HEK293 (cell line): ENCODE measurements at regions not wholly inside any gene's neighbourhood (a gene's known extent, or its start where the extent isn't known, plus 50 kb on each side); places are given as distances from the start of the nearest gene placed in this dataset.

Experiments
- CTCF ChIA-PET: fragments of 350-600 bp; formaldehyde crosslinking; extraction: SDS; loops from one replicate; lab custom pipeline; 2021; ENCODE audit warnings: antibody characterized with exemption; lab: Yijun Ruan, JAX
- POLR2A ChIA-PET: fragments of 300-600 bp; formaldehyde crosslinking; extraction: SDS; loops from one replicate; lab custom pipeline; 2020; ENCODE audit warnings: antibody characterized with exemption, inconsistent platforms; lab: Yijun Ruan, JAX
- H3K27ac ChIP-seq: fragments of 200-500 bp; sonication (Bioruptor generic); 2 replicates; pipeline ENCODE4 v1.5.1; 2014; ENCODE audit warnings: low read depth, low read length, control low read depth, inconsistent platforms; ENCODE audit errors: extremely low read depth
- H3K36me3 ChIP-seq, 2 experiments: fragments of 200-500 bp in 1 of 2; sonication (Bioruptor generic) in 1 of 2; 1 replicate in 1 of 2; 2 replicates in 1 of 2; pipeline ENCODE4 v1.5.1; 2014 to 2017; ENCODE audit warnings: inconsistent platforms in 2 of 2, low read length in 2 of 2; ENCODE audit not compliant: control insufficient read depth in 2 of 2, insufficient read depth in 1 of 2
- H3K4me1 ChIP-seq: fragments of 200-500 bp; sonication (Bioruptor generic); 2 replicates; pipeline ENCODE4 v1.5.1; 2014; ENCODE audit warnings: mild to moderate bottlenecking, low read length, inconsistent platforms; ENCODE audit not compliant: control insufficient read depth, insufficient read depth
- H3K4me3 ChIP-seq: 2 replicates; pipeline ENCODE4 v1.5.1; 2011; ENCODE audit warnings: low read depth, mild to moderate bottlenecking, control low read depth, low read length, moderate library complexity
- H3K9me3 ChIP-seq: fragments of 200-500 bp; sonication (Bioruptor generic); 2 replicates; pipeline ENCODE4 v1.5.1; 2014; ENCODE audit warnings: low read depth, low read length, inconsistent platforms; ENCODE audit not compliant: control insufficient read depth, insufficient read depth
- HOXC10 ChIP-seq: sonication (generic); formaldehyde crosslinking; IDR thresholded peaks from 2 replicates; pipeline ENCODE4 v1.8.1; 2023; ENCODE audit warnings: mild to moderate bottlenecking, missing genetic modification reagents
- KLF1 ChIP-seq: fragments of 450-650 bp; formaldehyde crosslinking; IDR thresholded peaks from 2 replicates; pipeline ENCODE4 v1.5.1; 2016; ENCODE audit warnings: missing biosample characterization, missing genetic modification characterization
- KLF7 ChIP-seq: fragments of 450-650 bp; formaldehyde crosslinking; IDR thresholded peaks from 2 replicates; pipeline ENCODE4 v1.5.1; 2016; ENCODE audit warnings: missing biosample characterization, missing genetic modification characterization, borderline replicate concordance
- MYNN ChIP-seq: fragments of 450-650 bp; formaldehyde crosslinking; IDR thresholded peaks from 2 replicates; pipeline ENCODE4 v1.5.1; 2016; ENCODE audit warnings: missing biosample characterization, missing genetic modification characterization, borderline replicate concordance
- SCRT1 ChIP-seq: fragments of 450-650 bp; formaldehyde crosslinking; IDR thresholded peaks from 2 replicates; pipeline ENCODE4 v1.5.1; 2016; ENCODE audit warnings: missing biosample characterization, missing genetic modification characterization, borderline replicate concordance
- ZNF112 ChIP-seq: fragments of 450-650 bp; formaldehyde crosslinking; IDR thresholded peaks from 2 replicates; pipeline ENCODE4 v1.5.0; 2017; ENCODE audit warnings: missing biosample characterization, missing genetic modification characterization
- ZNF157 ChIP-seq: fragments of 450-650 bp; formaldehyde crosslinking; IDR thresholded peaks from 2 replicates; pipeline ENCODE4 v1.5.1; 2016; ENCODE audit warnings: missing biosample characterization, missing genetic modification characterization
- ZNF16 ChIP-seq: fragments of 450-650 bp; formaldehyde crosslinking; IDR thresholded peaks from 2 replicates; pipeline ENCODE4 v1.5.1; 2016; ENCODE audit warnings: low read depth, missing biosample characterization, missing genetic modification characterization
- ZNF23 ChIP-seq: fragments of 450-650 bp; formaldehyde crosslinking; IDR thresholded peaks from 2 replicates; pipeline ENCODE4 v1.5.1; 2016; ENCODE audit warnings: missing biosample characterization, missing genetic modification characterization, borderline replicate concordance
- ZNF311 ChIP-seq: fragments of 450-650 bp; formaldehyde crosslinking; IDR thresholded peaks from 2 replicates; pipeline ENCODE4 v1.5.1; 2017; ENCODE audit warnings: missing biosample characterization, missing genetic modification characterization, borderline replicate concordance
- ZNF626 ChIP-seq: fragments of 450-650 bp; sonication (Bioruptor Pico); formaldehyde crosslinking; IDR thresholded peaks from 2 replicates; pipeline ENCODE4 v1.5.1; 2018; ENCODE audit warnings: missing biosample characterization, missing genetic modification characterization, inconsistent platforms
- TF ChIP-seq, protein P1 (sequence below): fragments of 450-650 bp; formaldehyde crosslinking; IDR thresholded peaks from 2 replicates; pipeline ENCODE4 v1.5.1; 2016; ENCODE audit warnings: missing biosample characterization, missing genetic modification characterization, low read depth
- TF ChIP-seq, protein P2 (sequence below): fragments of 450-650 bp; formaldehyde crosslinking; IDR thresholded peaks from 2 replicates; pipeline ENCODE4; 2016; ENCODE audit warnings: missing biosample characterization, missing genetic modification characterization
- TF ChIP-seq, protein P3 (sequence below): fragments of 450-650 bp; formaldehyde crosslinking; IDR thresholded peaks from 2 replicates; pipeline ENCODE4 v1.5.1; 2016; ENCODE audit warnings: missing biosample characterization, missing genetic modification characterization
- TF ChIP-seq, protein P4 (sequence below): fragments of 450-650 bp; formaldehyde crosslinking; IDR thresholded peaks from 2 replicates; pipeline ENCODE4 v1.5.1; 2016; ENCODE audit warnings: missing biosample characterization, missing genetic modification characterization

DNA sequence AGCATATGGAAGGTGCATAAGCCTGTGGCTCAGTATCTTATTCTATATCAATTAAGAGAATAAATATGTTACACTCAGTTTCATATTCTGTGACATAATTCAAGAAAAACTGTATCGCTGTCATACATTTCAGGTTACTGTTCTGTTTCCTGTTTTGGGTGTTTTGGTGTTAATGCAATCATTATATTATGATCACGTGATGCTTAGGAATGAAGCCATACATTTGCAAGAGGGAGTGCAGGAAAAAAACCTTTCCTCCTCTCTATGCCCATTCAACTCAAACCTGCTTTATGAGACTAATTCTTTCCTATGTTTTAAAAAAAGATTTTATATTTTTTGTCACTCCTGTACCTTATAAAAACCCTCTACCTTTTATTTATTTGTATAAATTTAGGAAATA is 120.8 kb upstream of the DDX18 start (continued):
- TF ChIP-seq, protein P1, sequence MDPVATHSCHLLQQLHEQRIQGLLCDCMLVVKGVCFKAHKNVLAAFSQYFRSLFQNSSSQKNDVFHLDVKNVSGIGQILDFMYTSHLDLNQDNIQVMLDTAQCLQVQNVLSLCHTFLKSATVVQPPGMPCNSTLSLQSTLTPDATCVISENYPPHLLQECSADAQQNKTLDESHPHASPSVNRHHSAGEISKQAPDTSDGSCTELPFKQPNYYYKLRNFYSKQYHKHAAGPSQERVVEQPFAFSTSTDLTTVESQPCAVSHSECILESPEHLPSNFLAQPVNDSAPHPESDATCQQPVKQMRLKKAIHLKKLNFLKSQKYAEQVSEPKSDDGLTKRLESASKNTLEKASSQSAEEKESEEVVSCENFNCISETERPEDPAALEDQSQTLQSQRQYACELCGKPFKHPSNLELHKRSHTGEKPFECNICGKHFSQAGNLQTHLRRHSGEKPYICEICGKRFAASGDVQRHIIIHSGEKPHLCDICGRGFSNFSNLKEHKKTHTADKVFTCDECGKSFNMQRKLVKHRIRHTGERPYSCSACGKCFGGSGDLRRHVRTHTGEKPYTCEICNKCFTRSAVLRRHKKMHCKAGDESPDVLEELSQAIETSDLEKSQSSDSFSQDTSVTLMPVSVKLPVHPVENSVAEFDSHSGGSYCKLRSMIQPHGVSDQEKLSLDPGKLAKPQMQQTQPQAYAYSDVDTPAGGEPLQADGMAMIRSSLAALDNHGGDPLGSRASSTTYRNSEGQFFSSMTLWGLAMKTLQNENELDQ (tag by site-specific recombination) = no peak

DNA sequence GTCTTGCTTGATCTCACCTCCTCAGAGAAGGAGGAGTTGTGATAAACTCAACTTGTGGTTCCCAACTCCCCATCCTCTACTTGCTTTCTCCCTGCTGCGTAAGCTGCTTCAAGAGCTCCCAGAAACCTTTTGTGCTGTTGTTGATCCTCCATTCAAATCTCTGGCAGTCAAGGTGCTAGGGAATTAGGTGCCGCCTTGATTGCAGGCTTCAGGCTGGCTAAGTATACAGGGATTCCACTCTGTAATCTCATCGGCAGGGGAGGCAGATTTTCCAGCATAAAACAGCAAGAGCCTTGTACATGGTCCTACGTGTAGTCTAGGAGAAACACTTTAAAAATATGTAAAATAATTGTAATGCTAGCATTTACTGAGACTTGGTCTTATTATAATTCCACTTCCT is 116.2 kb upstream of the DDX18 start:
- CTCF ChIA-PET = no interaction called here

DNA sequence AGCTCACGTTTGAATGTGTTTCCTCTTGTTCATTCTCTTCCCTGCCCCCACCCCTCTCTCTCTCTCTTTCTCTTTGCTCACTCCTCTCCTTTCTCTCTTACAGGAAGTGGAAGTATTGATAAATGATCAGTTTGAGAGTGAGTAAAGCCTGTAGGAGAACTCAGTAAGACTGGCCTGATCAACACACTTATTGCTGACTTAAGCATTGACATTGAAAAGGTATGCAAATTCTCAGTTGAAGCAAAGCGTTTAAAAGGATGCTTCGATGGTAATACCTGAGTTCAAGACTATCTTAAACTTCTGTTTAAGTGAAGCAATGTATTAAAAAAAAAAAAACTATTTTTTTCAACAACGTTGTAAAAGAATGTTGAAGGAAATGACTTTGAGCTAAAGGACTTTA is 115.7 kb upstream of the DDX18 start:
- Histone ChIP-seq H3K27ac (no peak overlapping the region), H3K4me3 (no peak overlapping the region), H3K4me1 (no peaks in the 10 kb centered on the region), H3K36me3 (no peaks in the 10 kb centered on the region), H3K9me3 (no peaks in the 10 kb centered on the region)
- POLR2A ChIA-PET = no interaction called here
- CTCF ChIA-PET = no interaction called here
- TF ChIP-seq KLF1 (no peak), ZNF157 (tag by site-specific recombination) (no peak), ZNF311 (tag by site-specific recombination) (no peak), HOXC10 (CRISPR knock-in tag) (no peak), ZNF626 (tag by site-specific recombination) (no peak), MYNN (tag by site-specific recombination) (no peak), ZNF16 (tag by site-specific recombination) (no peak), SCRT1 (no peak), ZNF23 (tag by site-specific recombination) (no peak)
- TF ChIP-seq, protein P1 (tag by site-specific recombination) = no peak
- TF ChIP-seq, protein P2, sequence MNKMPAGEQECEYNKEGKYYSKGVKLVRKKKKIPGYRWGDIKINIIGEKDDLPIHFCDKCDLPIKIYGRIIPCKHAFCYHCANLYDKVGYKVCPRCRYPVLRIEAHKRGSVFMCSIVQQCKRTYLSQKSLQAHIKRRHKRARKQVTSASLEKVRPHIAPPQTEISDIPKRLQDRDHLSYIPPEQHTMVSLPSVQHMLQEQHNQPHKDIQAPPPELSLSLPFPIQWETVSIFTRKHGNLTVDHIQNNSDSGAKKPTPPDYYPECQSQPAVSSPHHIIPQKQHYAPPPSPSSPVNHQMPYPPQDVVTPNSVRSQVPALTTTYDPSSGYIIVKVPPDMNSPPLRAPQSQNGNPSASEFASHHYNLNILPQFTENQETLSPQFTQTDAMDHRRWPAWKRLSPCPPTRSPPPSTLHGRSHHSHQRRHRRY (tag by site-specific recombination) = no peak
- TF ChIP-seq, protein P3, sequence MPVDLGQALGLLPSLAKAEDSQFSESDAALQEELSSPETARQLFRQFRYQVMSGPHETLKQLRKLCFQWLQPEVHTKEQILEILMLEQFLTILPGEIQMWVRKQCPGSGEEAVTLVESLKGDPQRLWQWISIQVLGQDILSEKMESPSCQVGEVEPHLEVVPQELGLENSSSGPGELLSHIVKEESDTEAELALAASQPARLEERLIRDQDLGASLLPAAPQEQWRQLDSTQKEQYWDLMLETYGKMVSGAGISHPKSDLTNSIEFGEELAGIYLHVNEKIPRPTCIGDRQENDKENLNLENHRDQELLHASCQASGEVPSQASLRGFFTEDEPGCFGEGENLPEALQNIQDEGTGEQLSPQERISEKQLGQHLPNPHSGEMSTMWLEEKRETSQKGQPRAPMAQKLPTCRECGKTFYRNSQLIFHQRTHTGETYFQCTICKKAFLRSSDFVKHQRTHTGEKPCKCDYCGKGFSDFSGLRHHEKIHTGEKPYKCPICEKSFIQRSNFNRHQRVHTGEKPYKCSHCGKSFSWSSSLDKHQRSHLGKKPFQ (tag by site-specific recombination) = no peak
- TF ChIP-seq, protein P4, sequence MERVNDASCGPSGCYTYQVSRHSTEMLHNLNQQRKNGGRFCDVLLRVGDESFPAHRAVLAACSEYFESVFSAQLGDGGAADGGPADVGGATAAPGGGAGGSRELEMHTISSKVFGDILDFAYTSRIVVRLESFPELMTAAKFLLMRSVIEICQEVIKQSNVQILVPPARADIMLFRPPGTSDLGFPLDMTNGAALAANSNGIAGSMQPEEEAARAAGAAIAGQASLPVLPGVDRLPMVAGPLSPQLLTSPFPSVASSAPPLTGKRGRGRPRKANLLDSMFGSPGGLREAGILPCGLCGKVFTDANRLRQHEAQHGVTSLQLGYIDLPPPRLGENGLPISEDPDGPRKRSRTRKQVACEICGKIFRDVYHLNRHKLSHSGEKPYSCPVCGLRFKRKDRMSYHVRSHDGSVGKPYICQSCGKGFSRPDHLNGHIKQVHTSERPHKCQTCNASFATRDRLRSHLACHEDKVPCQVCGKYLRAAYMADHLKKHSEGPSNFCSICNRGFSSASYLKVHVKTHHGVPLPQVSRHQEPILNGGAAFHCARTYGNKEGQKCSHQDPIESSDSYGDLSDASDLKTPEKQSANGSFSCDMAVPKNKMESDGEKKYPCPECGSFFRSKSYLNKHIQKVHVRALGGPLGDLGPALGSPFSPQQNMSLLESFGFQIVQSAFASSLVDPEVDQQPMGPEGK (tag by site-specific recombination) = no peak

More for the DNA sequence above, 116.2 kb upstream of the DDX18 start:
- H3K4me3 ChIP-seq = no peak overlapping the region
- H3K4me1 ChIP-seq = no peaks in the 10 kb centered on the region
- no peaks in the 10 kb centered on the region for H3K36me3 ChIP-seq
- H3K9me3 ChIP-seq = no peaks in the 10 kb centered on the region
- no peak overlapping the region for H3K27ac ChIP-seq
- no peak for TF ChIP-seq KLF7
- no peak for TF ChIP-seq ZNF112 (tag by site-specific recombination)
- POLR2A ChIA-PET = no interaction called here
